ENCODE measurements at regions not wholly inside any gene's neighbourhood (a gene's known extent, or its start where the extent isn't known, plus 50 kb on each side); places are given as distances from the start of the nearest gene placed in this dataset.

DNA sequence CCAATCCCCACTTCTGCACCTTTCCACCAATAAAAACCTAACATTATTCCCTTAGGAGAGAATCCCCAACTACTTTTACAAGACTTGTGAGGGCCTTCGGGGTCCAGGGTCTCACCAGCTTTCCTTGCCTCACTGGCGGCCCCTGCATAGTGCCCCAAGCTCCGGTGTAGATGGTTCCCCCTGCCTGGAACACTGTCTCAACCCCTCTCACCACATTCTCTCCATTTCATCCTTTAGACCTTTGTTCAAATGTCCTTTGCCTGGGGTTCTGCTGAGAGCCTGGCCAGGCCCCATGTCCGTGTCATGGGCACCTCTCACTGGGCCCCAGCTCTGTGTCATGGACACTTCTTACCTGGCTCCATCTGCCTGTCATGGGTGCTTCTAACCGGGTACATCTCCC is 64.5 kb upstream of the SORCS3 start:
- no peak for DNase-seq (ENCODE audit: low read depth)

DNA sequence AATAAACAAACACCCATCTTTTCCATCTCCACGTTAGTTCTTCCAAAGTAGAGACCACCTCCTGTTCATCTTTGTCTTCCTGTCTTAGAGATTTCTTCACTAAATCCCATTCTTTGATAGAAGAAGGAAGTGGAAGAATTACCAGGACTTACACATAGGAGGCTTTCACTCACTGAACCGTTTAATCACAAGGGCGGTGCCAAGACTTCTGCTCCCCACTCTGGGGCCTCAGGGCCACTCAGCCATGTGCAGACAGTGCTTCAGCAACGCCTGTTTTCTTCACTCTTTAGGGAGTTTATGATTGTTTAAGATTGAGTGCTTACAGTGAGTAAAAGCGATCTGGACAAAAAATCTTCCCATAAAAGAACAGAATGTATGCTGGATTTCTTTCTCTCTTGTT is 63.9 kb upstream of the SORCS3 start:
- DNase-seq (ENCODE audit: low read depth), result no peak

DNA sequence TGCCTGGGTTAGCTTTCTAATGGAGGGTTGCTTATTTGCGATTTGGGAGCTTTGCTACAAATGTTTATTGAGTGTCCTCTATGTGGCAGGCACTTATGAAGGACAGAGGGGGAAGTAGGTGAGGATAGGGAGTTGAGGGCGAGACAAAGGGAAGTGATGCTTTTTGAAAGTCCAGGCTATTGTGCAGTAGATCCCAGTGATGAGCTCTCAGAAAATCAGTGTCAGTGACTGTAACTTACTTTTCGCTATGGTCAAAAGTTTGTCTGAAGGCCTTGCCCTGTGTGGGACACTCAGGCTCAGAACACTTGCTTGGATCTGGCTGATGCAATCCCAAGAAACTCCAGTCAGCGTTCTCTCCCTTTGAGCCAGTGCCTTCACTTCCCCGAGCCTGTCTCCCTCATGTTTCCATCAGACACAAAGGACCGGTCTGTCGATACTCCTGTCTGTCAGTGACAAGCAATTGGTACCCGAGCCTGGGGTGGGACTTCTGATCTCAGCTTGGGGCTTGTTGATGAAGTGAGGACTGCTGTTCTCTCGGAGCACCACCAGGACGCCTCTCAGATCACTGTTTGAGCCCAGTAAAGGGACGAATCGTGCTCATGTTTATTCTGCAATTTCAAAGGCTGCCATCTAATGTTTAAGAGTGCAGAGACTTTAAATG is 63.1 kb upstream of the SORCS3 start:
- DNase-seq (ENCODE audit: low read depth), result no peak

DNA sequence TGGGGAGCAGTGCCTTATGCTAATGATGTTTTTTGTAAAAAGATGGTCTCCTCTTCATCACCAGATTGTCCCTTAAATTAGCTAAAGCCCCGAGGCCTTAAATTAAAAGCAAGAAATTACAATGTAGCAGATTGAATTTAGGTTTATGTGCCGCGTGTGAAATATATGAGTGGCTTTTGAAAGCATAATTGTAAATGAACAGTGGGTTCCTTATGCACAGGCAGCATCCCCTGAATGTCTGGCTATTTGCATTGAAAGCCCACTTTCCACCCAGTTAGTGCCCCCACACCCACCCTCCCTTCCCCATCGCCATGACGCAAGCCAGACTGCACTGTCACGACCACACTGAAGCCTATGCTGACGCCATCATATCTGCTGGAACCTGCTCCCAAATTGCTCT is 62.4 kb upstream of the SORCS3 start:
- DNase-seq (ENCODE audit: low read depth), result no peak

DNA sequence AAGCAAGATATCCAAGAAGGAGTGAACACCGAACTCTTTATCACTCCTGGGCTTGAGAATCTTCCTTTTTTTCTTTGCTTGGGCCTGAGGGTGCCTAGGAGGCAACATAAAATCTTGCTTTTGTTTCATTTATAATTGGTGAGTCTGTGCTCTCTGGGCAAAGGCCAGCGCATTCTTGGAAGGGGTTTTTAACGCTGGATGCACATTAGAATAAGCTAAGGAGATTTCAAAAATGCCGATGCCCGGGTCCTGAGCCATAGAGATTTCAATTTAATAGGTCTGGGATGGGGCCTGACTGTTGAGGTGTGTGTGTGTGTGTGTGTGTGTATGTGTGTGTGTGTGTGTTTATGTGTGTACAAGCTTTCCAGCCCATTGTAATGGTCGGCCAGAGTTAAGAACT is 62.0 kb upstream of the SORCS3 start:
- no peak for DNase-seq (ENCODE audit: low read depth)

DNA sequence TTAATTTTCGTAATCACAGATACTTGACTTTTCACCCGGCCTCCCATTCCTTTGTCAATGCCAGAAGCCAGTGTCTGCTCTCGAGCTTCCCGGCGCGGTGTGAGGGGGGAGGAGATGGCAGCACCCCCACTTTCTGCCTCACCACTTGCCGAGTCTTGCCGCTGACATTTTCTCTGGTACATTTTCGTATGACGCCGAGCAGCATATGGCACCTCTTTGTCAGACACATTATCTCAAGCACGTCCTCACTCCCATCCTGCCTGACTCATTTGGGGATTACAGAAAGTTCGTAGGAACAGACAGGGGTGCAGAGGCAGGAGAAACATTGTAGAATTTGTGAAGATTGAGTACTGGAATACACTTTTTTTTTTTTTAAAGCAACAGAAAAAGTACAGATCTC is 60.8 kb upstream of the SORCS3 start:
- DNase-seq (ENCODE audit: low read depth), result no peak

DNA sequence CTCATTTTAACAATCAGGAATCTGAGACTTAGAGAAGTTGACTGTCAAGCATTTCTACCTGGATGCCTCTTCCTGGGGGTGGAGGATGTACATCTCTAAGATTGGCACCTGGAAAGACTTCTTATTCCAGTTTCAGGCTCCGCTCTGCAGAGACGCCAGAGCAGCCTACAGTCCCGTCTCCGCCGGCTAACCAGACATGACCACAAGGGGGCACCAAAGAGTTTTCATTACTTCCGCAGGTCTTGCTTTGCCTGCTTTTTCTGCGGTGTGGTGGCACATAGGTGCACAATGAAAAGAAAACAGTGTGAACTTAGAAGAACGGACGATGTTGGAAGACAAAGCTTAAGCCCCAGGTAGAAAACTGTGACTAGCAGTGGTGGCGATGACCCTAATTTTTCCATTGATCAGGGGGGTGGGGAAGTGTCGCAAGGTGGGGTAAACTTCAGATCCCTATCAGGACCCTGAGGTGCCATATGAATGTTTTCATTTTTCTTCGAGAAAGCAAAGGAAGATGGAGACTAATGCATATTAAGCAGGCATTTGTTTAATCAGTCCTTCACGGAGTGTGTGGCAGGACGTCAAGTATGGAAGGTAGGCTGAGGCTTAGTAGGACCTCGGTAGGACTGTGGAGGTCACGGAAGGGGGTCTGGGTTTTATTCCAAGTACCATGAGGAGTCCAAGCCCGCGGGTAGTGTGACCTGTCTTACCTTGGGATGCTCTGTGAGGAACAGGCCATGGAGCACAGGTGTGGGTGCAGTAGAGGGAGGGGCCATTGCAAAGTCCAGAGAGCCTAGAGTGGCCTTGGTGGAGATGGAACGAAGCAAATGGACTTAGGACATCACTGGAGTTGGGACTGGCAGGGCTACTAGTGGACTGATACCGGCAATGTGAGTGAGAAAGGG is 60.1 kb upstream of the SORCS3 start:
- peak; percentile 41 for DNase-seq (ENCODE audit: low read depth)

DNA sequence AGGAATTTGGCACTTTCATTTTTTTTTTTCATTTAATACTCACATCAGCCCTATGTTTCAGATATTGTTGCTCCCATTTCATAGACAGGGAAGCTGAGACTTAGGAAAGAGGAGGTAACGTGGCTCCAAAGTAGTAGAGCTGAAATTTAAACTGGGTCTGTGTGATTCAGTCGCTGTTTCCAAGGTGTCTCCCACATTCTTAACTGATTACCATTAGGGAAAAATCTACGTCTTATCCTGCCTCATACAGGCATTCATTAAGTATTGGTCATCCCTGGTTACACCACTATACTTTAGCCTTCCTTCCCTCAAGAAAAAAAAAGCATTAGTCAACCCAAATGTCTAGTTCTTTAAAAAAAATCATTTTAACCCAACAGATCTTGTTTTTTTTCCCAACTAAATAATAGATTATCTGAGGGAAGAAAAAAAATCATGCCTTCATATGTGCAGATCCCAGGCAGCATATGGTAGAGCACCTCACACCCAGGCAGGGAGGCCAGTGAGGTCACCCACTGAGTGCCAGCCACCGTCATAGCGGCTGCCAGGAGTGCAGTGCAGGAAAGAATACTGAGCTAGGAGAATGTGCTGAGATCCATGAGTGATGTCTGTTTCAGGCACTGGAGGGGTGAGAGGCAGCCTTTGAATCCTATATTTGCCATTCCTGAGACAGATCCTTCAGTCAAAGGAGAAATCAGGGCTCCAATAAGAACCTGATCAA is 59.0 kb upstream of the SORCS3 start:
- no peak for DNase-seq (ENCODE audit: low read depth)

DNA sequence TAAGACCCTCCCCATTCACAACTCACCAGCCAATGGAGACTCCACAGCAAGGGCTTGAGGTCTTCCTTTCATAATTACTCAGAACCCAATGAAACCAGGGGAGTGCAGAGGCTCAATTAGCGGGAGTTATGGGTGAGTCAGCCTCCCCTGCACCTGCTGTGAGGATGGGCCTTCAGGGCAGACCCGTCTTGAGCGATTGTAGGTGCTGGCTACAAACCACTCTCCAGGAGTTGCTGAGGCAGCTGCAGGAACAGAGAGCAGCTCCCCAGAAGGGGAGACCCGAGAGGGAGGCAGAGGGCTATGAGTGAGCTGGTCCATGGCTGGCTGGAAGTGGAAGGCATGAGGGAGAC is 58.5 kb upstream of the SORCS3 start:
- no peak for DNase-seq (ENCODE audit: low read depth)

DNA sequence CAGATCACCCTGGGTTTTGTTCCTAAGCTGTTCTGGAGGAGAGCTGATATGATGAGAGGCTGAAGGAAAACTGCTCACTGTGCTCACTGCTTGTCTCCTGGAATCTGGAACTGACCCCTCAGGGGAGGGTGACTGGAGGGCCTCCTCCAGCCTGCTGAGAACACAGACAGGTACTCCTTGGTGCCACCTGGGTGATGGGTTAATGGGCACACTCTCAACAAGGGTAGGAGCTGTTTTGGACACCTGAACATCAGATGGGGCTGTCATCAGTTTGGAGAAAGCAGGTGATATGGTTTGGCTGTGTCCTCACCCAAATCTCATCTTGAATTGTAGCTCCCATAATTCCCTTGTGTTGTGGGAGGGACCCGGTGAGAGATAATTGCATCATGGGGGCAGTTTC is 58.1 kb upstream of the SORCS3 start:
- no peak for DNase-seq (ENCODE audit: low read depth)

DNA sequence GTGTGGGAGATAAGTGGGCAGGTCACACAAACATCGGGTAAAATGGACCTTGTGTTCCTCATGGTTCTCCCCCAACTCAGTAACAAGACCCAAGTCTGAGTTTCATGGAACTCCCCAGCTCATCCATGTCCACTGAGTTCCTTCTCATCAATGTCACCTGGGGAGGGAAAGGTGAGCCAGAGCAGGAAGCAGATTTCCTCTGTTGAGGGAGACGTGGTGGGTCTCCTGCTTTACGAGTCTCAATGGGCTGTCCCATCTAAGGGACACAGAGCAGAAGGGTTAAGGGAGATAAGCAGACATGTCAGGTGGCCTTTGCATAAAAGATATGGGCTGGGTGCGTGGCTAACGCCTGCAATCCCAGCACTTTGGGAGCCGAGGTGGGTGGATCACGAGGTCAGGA is 56.5 kb upstream of the SORCS3 start:
- DNase-seq (ENCODE audit: low read depth), result no peak

DNA sequence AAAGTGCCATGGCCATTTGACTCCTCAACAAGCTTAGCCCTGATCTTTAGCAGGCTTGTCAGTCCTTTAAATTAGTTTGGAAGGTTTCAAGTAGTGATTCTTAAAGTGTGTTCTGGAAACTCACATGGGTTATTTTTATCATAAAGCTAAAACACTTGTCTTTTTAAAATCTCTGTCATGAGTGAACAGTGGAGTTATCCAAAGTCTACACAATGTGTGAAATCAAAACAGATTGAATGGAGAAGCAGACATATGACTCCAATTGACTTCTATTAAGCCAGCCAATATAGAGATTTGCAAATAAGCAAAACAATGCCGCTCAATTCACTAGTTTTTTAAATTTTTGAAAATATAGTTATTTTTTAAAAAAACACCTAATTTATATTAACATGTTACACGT is 53.3 kb upstream of the SORCS3 start:
- DNase-seq (ENCODE audit: low read depth), result no peak

DNA sequence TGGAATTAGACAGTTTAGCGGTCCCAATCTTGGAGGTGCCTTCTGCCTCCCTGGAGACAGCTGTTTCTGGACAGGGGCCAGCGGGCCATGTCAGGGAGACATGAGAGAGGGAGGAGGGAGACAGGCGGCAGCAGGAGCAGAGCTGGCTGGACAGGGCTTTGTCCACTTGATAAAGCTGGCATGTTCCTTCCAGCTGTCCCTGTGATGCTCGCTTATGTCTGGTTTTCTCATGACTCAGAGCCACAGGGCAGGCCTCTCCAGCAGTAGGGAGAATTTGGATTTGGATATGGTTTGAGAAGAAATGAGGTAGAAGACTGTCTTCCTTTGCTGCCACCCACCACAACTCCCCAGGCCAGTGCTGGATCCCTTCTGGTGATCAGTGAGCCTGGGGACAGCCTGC is 51.7 kb upstream of the SORCS3 start:
- DNase-seq (ENCODE audit: low read depth), result no peak

DNA sequence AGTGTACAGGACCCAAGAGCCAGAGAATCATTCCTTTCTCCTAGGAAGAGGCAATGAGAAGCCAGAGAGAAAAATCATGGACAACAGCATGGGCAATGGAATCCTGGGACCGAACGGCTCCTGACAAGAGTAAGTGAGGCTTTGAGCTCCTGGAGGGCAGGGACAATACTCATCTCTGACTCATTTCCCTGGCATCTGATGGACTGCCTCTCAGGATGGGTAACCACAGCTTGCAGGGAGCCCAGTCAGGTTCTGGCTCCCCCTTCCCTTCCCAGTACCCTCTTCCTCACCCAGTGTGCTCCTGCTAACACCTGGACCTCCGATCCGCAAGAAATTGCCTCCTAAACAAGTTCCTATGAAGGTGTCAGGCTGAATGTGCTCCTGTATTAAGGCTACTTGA is 51.2 kb upstream of the SORCS3 start:
- DNase-seq (ENCODE audit: low read depth), result no peak
